HEK293 (cell line): ENCODE measurements at regions not wholly inside any gene's neighbourhood (a gene's known extent, or its start where the extent isn't known, plus 50 kb on each side); places are given as distances from the start of the nearest gene placed in this dataset.

Experiments used
- CTCF ChIA-PET: fragments of 350-600 bp; formaldehyde crosslinking; extraction: SDS; loops from one replicate; lab custom pipeline; 2021; ENCODE audit warnings: antibody characterized with exemption; lab: Yijun Ruan, JAX
- POLR2A ChIA-PET: fragments of 300-600 bp; formaldehyde crosslinking; extraction: SDS; loops from one replicate; lab custom pipeline; 2020; ENCODE audit warnings: antibody characterized with exemption, inconsistent platforms; lab: Yijun Ruan, JAX
- H3K27ac ChIP-seq: fragments of 200-500 bp; sonication (Bioruptor generic); 2 replicates; pipeline ENCODE4 v1.5.1; 2014; ENCODE audit warnings: low read depth, low read length, control low read depth, inconsistent platforms; ENCODE audit errors: extremely low read depth
- H3K36me3 ChIP-seq, 2 experiments: fragments of 200-500 bp in 1 of 2; sonication (Bioruptor generic) in 1 of 2; 1 replicate in 1 of 2; 2 replicates in 1 of 2; pipeline ENCODE4 v1.5.1; 2014 to 2017; ENCODE audit warnings: inconsistent platforms in 2 of 2, low read length in 2 of 2; ENCODE audit not compliant: control insufficient read depth in 2 of 2, insufficient read depth in 1 of 2
- H3K4me1 ChIP-seq: fragments of 200-500 bp; sonication (Bioruptor generic); 2 replicates; pipeline ENCODE4 v1.5.1; 2014; ENCODE audit warnings: mild to moderate bottlenecking, low read length, inconsistent platforms; ENCODE audit not compliant: control insufficient read depth, insufficient read depth
- H3K4me3 ChIP-seq: 2 replicates; pipeline ENCODE4 v1.5.1; 2011; ENCODE audit warnings: low read depth, mild to moderate bottlenecking, control low read depth, low read length, moderate library complexity
- H3K9me3 ChIP-seq: fragments of 200-500 bp; sonication (Bioruptor generic); 2 replicates; pipeline ENCODE4 v1.5.1; 2014; ENCODE audit warnings: low read depth, low read length, inconsistent platforms; ENCODE audit not compliant: control insufficient read depth, insufficient read depth
- GLI2 ChIP-seq: fragments of 450-650 bp; formaldehyde crosslinking; IDR thresholded peaks from 2 replicates; pipeline ENCODE4; 2017; ENCODE audit warnings: missing biosample characterization, missing genetic modification characterization, low read depth, borderline replicate concordance
- GLI4 ChIP-seq: fragments of 450-650 bp; formaldehyde crosslinking; IDR thresholded peaks from 2 replicates; pipeline ENCODE4 v1.5.1; 2016; ENCODE audit warnings: missing biosample characterization, missing genetic modification characterization
- KLF8 ChIP-seq: fragments of 450-650 bp; formaldehyde crosslinking; IDR thresholded peaks from 2 replicates; pipeline ENCODE4 v1.5.1; 2016; ENCODE audit warnings: missing biosample characterization, missing genetic modification characterization
- SP2 ChIP-seq: fragments of 450-650 bp; formaldehyde crosslinking; IDR thresholded peaks from 2 replicates; pipeline ENCODE4 v1.5.1; 2016; ENCODE audit warnings: missing biosample characterization, missing genetic modification characterization
- ZNF133 ChIP-seq: fragments of 450-650 bp; formaldehyde crosslinking; IDR thresholded peaks from 2 replicates; pipeline ENCODE4 v1.5.1; 2016; ENCODE audit warnings: missing biosample characterization, missing genetic modification characterization
- ZNF148 ChIP-seq: fragments of 450-650 bp; formaldehyde crosslinking; IDR thresholded peaks from 2 replicates; pipeline ENCODE4 v1.5.0; 2017; ENCODE audit warnings: missing biosample characterization, missing genetic modification characterization, borderline replicate concordance
- ZNF18 ChIP-seq: fragments of 450-650 bp; formaldehyde crosslinking; IDR thresholded peaks from 2 replicates; pipeline ENCODE4 v1.5.1; 2016; ENCODE audit warnings: missing biosample characterization, missing genetic modification characterization
- ZNF211 ChIP-seq: fragments of 450-650 bp; formaldehyde crosslinking; IDR thresholded peaks from 2 replicates; pipeline ENCODE4 v1.5.1; 2016; ENCODE audit warnings: low read depth, missing biosample characterization, missing genetic modification characterization
- ZNF335 ChIP-seq: fragments of 450-650 bp; formaldehyde crosslinking; conservative IDR thresholded peaks from 2 replicates; pipeline ENCODE4 v1.5.1; 2016; ENCODE audit warnings: missing biosample characterization, missing genetic modification characterization
- ZNF426 ChIP-seq: fragments of 450-650 bp; formaldehyde crosslinking; IDR thresholded peaks from 2 replicates; pipeline ENCODE4 v1.5.1; 2017; ENCODE audit warnings: missing biosample characterization, missing genetic modification characterization, mild to moderate bottlenecking, inconsistent platforms, moderate library complexity
- ZNF513 ChIP-seq: fragments of 450-650 bp; IDR thresholded peaks from 2 replicates; pipeline ENCODE4 v1.5.1; 2018; ENCODE audit warnings: missing biosample characterization, missing genetic modification characterization
- ZNF610 ChIP-seq: fragments of 450-650 bp; formaldehyde crosslinking; IDR thresholded peaks from 2 replicates; pipeline ENCODE4 v1.5.1; 2016; ENCODE audit warnings: missing biosample characterization, missing genetic modification characterization, borderline replicate concordance
- ZNF704 ChIP-seq: fragments of 450-650 bp; formaldehyde crosslinking; IDR thresholded peaks from 2 replicates; pipeline ENCODE4 v1.5.1; 2016; ENCODE audit warnings: missing biosample characterization, missing genetic modification characterization
- ZNF785 ChIP-seq: fragments of 450-650 bp; formaldehyde crosslinking; IDR thresholded peaks from 2 replicates; pipeline ENCODE4 v1.5.1; 2016; ENCODE audit warnings: missing biosample characterization, missing genetic modification characterization
- ZNF792 ChIP-seq: fragments of 450-650 bp; formaldehyde crosslinking; IDR thresholded peaks from 2 replicates; pipeline ENCODE4 v1.5.1; 2016; ENCODE audit warnings: missing biosample characterization, missing genetic modification characterization
- ZNF830 ChIP-seq: fragments of 450-650 bp; IDR thresholded peaks from 2 replicates; pipeline ENCODE4 v1.5.0; 2018; ENCODE audit warnings: missing biosample characterization, missing genetic modification characterization, low read depth, mild to moderate bottlenecking, moderate library complexity
- ZNF843 ChIP-seq: fragments of 450-650 bp; formaldehyde crosslinking; IDR thresholded peaks from 2 replicates; pipeline ENCODE4 v1.5.1; 2016; ENCODE audit warnings: missing biosample characterization, missing genetic modification characterization
- TF ChIP-seq, protein P1 (sequence below): fragments of 450-650 bp; formaldehyde crosslinking; IDR thresholded peaks from 2 replicates; pipeline ENCODE4 v1.5.1; 2016; ENCODE audit warnings: missing biosample characterization, missing genetic modification characterization
- TF ChIP-seq, protein P2 (sequence below): fragments of 450-650 bp; formaldehyde crosslinking; IDR thresholded peaks from 2 replicates; pipeline ENCODE4 v1.5.1; 2017; ENCODE audit warnings: missing biosample characterization, missing genetic modification characterization

DNA sequence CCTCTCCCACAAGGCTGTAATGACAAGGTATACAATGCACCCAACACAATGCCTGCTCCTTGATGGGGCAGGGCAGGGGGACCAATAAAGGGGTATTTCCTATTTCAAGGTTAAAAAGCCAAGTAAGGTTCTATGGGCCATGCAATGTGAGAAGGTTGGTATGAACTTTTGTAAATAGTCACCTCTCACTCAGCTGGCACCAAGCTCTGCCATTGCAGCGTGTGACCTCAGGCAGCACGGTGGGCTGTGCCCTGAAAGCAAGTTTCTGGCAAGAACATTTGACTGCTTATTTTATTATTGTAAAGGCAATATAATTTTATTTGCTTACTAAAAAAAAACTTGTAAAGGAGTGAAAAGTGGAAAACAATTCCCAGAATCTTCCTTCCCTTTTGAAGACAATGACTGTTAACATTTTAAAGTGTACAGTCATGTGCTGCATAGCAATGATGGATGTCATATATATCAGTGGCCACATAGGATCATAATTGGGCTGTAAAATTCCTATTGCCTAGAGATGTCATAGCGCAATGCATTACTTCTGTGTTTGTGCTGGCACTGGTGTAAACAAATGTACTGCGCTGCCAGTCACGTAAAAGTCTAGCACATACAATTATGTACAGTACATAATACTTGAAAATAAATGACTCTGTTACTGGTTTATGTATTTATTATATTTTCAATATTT lies 167.3 kb upstream of the RORA start:
- Histone ChIP-seq H3K27ac (no peak overlapping the region), H3K9me3 (no peaks in the 10 kb centered on the region), H3K4me3 (no peak overlapping the region), H3K4me1 (no peaks in the 10 kb centered on the region), H3K36me3 (no peaks in the 10 kb centered on the region)
- ChIA-PET CTCF (no interaction called here), POLR2A (no interaction called here)
- no peak for TF ChIP-seq GLI4 (tag by site-specific recombination)
- TF ChIP-seq ZNF335, result 0 out of 2 replicates have a peak, but pooled peaks have one; percentile 12

DNA sequence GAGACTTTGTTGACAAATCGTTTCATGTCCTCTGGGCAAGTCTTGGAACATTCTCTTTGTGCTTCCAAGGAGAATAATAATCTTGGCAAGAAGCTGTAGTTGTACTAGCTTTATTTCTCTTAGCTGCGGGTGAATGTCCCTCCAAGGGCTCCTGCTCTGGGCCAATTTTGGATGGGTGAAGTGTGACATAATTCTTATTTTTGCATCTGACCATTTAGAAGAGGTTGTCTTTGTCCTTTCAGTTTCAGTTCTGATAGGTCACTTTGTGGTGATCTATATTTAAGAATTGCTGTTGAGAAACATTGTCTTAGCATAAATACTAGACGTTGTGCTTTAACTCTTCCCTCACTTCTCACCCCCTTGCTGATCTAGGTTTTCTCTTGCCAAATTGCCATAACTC lies 164.8 kb upstream of the RORA start:
- ChIA-PET POLR2A (no interaction called here), CTCF (interaction anchor here (0.7 kb wide), 1 partner anchor 21 kb away, joined by 3 read pairs; no protein-coding TSS in a partner anchor)
- H3K27ac ChIP-seq, result no peak overlapping the region
- no peaks in the 10 kb centered on the region for H3K36me3 ChIP-seq
- H3K9me3 ChIP-seq, result no peaks in the 10 kb centered on the region
- H3K4me3 ChIP-seq, result no peak overlapping the region
- no peak for TF ChIP-seq GLI2
- TF ChIP-seq ZNF148, result no peak
- TF ChIP-seq ZNF792 (tag by site-specific recombination), result no peak
- no peak for TF ChIP-seq ZNF18 (tag by site-specific recombination)
- TF ChIP-seq ZNF843 (tag by site-specific recombination), result no peak
- TF ChIP-seq SP2 (tag by site-specific recombination), result no peak
- TF ChIP-seq ZNF513 (tag by site-specific recombination), result no peak
- no peak for TF ChIP-seq ZNF830 (tag by site-specific recombination)
- TF ChIP-seq, protein P1, sequence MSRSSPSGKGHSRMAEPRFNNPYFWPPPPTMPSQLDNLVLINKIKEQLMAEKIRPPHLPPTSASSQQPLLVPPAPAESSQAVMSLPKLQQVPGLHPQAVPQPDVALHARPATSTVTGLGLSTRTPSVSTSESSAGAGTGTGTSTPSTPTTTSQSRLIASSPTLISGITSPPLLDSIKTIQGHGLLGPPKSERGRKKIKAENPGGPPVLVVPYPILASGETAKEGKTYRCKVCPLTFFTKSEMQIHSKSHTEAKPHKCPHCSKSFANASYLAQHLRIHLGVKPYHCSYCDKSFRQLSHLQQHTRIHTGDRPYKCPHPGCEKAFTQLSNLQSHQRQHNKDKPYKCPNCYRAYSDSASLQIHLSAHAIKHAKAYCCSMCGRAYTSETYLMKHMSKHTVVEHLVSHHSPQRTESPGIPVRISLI, result no peak
- H3K4me1 ChIP-seq, result no peaks in the 10 kb centered on the region

- CTCF ChIA-PET, result no interaction called here
- TF ChIP-seq ZNF426 (tag by site-specific recombination), result no peak
- no peak for TF ChIP-seq ZNF211
- no peak for TF ChIP-seq ZNF610 (tag by site-specific recombination)
- no peak for TF ChIP-seq ZNF704
- no peak for TF ChIP-seq ZNF148
- TF ChIP-seq ZNF133 (tag by site-specific recombination), result no peak
- TF ChIP-seq ZNF785 (tag by site-specific recombination), result no peak
- TF ChIP-seq, protein P2, sequence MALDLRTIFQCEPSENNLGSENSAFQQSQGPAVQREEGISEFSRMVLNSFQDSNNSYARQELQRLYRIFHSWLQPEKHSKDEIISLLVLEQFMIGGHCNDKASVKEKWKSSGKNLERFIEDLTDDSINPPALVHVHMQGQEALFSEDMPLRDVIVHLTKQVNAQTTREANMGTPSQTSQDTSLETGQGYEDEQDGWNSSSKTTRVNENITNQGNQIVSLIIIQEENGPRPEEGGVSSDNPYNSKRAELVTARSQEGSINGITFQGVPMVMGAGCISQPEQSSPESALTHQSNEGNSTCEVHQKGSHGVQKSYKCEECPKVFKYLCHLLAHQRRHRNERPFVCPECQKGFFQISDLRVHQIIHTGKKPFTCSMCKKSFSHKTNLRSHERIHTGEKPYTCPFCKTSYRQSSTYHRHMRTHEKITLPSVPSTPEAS (tag by site-specific recombination), result no peak
- TF ChIP-seq KLF8 (tag by site-specific recombination), result no peak
Measured at GRCh38 chr15:61393524-61393923, 164.4 kb upstream of the RORA start.

More at GRCh38 chr15:61393524-61393923, 164.4 kb upstream of the RORA start:
- Histone ChIP-seq H3K4me1 (no peaks in the 10 kb centered on the region), H3K4me3 (no peak overlapping the region), H3K9me3 (no peaks in the 10 kb centered on the region), H3K27ac (no peak overlapping the region), H3K36me3 (no peaks in the 10 kb centered on the region)
- POLR2A ChIA-PET, result no interaction called here
